NCI-H526 treated with DMSO at 0.1 percent for 48 hours (cell line): ENCODE measurements at regions not wholly inside any gene's neighbourhood (a gene's known extent, or its start where the extent isn't known, plus 50 kb on each side); places are given as distances from the start of the nearest gene placed in this dataset.
"Not testable (repeated sequence)": the region's sequence is repeated elsewhere in the genome, so short reads cannot be mapped to it uniquely, and the experiment has no call there.

Experiments
- DNase-seq: peaks from one replicate; lab custom pipeline; 2025; lab: John Stamatoyannopoulos, UW

DNA sequence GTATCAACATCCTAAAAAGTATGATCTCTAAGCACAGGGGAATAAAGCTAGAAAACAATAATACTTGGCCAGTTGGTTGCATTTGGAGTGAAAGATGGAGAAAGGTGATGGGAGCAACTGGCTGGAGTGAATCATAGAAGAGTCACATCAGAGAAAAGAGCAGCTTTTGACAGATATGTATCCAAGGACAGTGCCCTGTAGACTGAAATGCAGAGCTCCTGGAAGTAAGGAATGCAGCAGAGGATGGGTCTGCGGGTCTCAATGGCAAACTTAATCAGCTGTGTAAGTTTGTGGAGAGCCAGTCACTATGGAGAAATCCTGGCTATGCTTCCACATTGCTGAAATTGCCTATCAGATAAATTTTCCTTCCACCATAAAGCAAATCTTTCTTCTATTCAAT, 218.1 kb upstream of the PRNP start:
- no peak for DNase-seq

DNA sequence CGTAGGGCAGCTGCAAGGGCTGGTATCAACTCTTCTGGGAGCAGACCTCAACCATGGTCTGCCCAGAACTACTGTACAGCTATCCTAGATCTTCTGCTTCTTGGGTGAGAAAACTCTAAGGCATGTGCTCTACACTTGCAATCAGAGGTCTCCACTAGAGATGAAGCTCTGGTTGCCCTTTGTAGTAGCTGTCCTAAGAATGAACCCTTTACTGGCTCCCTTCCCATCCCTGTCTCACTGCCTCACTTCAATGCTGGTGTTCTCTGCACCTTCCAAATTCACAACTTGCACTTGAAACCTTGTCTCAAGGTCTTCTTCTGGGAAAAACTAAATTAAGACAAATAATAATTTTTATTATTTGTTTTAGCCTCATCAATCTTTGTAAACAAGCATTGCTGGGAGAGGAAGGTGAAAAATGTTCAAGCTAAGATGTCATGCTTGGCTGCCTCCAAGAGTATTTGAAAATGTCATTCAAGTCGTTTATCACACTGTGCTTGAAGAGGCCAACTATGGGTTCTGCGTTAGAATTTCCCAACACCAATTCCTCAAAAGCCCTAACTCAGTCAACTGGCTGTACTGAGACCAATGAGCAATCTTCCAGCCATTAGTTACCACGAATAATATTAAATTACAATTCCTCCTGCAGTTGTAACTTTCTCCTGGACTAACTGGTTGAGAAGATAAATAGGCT, 216.9 kb upstream of the ADRA1D start:
- no peak for DNase-seq

DNA sequence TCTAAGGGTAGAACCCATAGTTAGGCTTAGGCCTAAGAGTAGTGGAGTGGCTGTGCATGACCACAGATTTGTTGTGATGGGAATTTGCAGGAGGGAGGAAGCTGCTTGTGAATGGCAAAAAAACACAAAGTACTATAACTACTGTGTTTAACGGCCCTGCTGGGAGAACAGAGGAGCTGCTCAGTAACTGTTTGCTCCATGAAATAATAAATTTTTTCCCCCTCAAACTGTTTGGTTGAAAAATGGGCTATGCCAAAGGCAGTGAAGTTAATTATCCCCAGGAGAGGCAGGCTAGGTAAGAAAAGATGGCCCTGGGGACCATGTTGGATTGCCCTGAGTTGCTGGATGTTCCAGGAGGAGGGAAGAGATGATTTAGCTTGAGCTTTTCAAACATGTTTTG, 216.1 kb upstream of the ADRA1D start:
- no peak for DNase-seq

DNA sequence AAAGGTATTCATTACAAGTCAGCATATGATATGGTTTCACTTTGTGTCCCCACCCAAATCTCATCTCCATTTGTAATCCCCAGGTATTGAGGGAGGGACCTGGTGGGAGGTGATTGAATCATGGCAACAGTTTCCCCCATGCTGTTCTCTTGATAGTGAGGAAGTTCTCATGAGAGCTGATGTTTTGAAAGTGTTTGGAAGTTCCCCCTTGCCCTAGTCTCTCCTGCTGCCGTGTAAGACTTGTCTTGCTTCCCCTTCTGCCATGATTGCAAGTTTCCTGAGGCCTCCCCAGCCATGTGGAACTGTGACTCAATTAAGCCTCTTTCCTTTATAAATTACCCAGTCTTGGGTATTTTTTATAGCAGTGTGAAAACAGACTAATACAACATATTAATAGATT, 213.7 kb upstream of the ADRA1D start:
- not testable (repeated sequence) for DNase-seq

DNA sequence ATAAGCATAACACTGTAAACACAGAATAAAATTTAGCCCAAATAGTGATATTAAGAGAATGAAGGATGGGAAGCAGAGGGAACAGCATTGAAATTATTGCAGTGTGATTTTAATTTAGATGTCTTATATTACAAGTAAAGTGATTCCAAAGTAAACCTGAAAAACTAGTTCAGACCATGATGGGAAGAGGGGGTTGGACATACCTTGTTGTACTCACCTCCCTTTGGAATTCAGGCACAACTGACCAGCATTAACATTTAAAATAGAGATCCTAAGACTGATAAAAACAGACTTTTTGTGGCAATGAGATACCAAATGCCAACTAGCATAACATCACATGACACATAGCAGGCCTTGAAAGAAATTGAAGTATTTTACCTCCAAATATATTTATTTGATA, 210.0 kb upstream of the ADRA1D start:
- DNase-seq, result no peak

DNA sequence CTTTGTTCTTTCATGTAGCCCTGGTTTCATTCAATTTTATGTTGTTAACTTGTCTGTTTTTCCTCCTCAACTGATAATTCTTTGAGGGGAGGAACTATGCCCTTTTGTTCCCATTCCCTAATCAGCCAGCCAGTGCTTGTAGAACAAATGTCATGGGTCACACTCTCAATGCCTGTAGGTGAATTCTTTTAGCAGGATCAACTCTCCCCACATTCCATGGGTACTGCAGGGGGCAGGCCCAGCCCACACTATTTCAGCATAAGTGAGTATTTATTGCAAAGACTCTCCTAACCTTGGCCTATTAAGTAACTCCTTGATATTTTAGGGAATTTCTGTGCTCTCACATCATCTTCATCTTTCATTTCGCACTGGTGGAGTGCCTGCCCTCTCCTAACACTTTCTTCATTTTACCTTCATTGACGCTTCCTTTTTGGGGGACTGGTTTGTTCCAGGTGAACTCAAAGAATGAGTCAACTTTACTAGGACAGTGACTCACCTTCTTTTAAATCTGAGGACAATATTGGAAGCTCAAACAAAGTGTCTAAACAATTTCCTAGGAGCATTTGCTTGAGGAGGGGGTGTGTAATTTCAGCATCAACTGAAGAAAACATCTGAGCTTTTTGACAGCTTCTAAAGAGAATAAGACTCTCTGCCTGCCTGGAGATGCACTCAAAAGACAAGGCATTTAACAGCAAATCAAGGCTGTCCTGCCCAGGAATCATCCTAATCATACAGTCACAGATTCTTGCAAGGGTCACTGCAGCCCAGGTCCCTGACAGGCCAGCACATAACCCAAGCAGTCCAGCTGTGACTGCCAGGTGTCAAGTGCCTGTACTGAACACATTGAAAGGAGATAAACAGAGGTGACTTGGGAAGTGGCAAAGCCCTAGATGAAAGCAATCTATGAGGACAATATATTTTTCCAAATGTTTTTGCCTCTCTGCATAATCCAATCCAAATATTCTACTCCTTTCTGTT, 208.8 kb upstream of the ADRA1D start:
- DNase-seq, result no peak

DNA sequence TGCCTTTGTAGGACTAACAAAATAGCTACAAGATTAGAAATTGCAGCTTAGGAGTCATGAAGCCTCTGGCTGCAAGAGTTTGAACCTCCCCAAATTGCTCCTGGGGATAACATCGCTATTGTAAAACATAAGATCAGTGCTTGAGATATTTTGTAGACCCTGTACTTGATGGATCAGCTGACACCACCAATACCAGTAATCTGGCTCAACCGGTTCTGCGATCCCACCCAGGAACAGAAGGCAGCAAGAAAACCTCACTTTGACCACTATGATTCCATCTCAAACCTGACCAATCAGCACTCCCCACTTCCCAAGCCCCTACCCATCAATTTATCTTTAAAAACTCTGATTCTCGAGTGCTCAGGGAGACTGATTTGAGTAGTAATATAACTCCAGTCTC, 206.9 kb upstream of the ADRA1D start:
- DNase-seq, result no peak

DNA sequence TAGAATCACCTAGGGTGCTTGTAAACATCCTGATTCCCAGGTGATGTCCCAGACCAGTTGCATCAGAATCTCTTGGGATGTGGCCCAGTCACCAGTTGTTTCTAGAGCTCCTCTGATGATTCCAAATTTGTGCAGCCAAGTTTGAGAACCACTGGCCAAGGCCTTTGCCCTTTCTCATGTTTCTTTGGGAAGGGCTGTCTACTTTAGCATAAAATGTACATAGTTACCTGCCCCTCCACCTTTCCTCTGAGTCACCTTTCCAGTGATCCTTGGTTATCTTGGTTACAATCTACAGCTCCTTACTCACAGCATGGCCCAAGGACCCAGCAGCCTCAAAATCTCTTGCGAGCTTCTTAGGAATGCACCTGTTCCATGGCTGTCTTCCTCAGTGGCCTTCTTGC, 206.2 kb upstream of the ADRA1D start:
- DNase-seq, result no peak

DNA sequence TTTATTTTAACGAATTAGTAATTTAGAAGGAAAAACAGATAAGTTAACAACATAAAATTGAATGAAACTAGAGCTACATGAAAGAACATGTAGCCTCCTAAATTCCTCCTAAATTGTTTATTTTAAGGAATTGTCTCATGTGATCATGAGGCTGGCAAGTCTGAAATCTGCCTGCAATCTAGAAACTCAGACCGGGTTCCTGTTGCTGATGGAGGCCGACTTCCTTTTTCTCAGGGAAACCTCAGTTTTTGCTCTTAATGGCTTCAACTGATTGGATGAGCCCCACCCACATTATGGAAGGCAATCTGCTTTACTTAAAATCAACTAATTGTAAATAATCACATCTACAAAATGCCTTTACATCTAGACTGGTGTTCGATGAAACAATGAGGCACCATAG, 205.0 kb upstream of the ADRA1D start:
- no peak for DNase-seq

DNA sequence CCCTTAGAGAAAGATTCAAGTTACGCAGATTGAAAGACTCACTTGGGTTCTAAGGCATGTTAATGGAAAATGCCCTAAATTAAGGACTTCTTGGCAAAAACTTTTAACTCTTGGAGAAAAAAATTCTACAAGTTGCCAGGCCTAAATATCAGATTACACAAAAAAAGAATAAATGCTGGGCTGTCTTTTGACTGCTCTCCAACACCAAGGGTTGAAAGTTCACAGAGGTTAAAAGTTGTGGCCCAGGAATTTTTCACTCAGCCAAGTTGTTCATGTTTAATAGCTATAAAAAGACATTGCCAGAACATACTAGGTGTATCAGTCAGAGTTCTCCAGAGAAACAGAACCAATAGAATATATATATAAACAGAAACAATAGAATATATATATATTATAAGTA, 204.3 kb upstream of the ADRA1D start:
- DNase-seq, result no peak

DNA sequence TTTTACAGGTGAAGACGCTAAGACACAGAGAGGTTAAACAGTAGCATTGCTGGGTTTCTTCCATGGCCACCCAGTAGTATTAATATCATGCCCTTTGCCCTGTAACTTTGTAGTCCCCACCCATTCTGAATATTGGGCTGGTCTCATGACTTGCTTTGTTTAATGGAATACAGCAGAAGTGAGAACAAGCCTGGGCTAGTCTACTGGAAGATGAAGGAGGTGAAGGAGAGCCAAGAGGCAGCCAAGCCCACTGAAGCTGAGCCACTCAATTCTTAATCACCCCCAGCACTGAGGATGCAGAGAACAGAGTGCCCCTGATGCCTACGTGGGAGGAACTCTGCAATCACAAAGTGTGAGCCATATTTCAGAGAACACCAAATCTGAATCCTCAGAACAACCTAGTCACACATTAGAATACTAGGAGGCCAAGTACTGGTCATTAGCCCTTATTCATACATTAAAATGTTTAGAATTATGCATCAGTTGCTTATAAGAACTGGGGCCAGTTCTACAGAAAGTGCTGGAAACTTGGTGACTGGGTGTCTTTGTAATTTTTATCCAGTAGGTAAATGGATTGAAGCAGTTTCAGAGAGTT, 202.5 kb upstream of the ADRA1D start:
- no peak for DNase-seq

DNA sequence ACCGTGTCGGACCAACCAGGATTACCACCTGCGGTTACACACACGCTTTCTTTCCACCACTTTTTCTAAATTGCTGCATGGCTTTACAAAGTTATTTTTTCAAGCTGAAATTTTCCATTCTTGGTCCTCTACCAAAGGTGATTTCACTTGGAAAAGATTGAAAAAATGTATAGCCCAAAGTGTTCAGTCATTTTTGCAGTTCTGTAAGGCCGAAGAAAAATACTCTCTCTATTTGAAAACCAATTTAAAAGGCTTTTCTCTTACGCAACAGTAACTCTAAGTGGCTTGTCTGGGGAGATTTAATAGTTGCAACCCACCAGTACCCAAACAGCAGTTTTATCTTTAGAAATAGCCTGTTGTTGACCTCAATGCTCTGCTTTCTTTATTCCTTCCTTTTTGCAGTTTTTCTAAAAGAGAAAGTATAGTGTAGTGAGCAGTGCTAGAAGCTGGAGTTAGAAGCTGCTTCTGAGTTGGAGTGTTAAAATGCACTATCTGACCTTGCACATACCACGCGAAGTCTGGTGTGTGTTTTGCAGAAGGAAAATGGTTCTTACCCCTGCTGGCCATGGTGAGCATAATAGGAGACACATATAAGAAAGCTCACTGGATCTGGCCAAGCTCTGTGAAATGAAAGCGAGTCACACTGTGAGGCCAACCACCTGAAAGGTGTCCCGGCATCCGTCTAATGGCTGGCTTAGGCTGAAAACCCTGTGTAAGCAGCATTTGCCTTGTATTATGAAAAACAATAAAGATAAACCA, 201.0 kb upstream of the ADRA1D start:
- no peak for DNase-seq

DNA sequence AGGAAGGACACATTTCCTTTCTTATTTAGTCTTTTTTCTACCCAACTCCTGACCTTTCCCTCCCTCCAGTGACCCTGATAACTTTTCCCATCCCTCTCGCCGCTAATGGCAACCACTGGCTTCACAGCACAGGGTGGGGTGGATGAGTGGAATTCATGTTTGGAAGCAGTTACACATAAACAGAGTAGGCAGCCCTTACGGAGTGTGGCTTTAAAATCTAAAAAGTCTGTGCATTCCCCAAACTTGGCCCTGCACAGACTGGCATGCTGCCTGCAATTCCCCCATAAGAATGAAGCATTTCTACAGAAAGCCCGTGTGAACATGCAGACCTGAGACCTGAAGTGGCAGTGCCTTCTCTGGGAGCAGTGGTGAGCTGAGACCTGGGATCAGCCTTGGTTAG, 196.7 kb upstream of the ADRA1D start:
- DNase-seq, result no peak

DNA sequence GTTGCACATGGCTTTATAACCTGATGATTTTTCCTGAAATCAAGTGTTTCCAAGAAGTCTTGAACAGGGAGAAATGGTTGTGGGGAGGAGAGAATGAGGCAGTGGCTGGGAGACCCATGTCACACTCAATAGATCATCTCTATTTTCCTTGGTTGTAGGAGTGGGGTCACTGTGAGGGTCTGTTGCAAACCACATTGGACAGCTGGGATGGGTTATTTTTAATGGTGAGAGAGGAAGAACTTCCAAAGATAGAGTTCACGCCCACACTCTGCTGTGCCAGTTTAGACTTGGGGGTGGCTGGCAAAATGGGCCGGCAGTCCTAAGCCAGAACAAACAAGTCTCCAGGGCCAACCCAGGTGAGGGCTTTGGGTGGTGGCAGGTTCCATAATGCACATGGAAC, 196.2 kb upstream of the ADRA1D start:
- DNase-seq, result no peak

DNA sequence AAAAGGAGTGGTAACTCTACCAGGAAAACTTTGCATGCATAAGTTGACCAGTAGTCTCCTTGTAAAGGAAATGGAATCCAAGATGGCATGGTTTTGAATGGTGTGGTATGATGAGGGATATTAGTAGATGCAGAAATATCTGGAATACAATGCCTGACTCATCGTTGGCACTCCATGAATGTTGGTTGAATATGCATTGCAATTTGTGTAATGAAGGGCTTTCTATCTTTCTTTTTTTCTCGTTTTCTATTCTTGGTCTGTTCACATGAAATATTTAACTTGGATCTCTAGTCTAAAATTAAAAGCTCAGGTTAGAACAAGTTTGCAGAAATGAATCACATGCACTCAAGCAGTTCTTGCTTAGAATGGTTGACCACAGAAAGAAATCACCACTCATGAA, 195.3 kb upstream of the ADRA1D start:
- no peak for DNase-seq

DNA sequence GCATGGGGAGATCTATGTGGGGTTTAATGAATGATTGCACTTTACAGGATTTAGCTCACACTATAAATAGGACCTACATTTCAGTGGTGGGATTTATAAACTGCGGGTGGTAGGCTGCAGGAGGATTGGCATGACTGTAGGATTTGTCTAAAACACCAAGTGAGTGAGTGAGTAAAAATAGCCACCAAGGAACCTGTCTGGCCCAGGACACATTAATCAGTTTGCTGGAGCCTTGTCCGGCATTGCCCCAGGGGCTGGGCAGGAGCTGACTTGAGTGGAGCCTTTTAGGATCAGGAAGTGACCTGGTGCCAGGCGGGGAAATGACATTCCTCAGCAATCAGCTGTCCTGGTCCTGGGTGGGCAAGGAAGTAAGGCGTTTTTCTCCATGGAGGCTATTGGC, 193.9 kb upstream of the ADRA1D start:
- DNase-seq, result no peak

DNA sequence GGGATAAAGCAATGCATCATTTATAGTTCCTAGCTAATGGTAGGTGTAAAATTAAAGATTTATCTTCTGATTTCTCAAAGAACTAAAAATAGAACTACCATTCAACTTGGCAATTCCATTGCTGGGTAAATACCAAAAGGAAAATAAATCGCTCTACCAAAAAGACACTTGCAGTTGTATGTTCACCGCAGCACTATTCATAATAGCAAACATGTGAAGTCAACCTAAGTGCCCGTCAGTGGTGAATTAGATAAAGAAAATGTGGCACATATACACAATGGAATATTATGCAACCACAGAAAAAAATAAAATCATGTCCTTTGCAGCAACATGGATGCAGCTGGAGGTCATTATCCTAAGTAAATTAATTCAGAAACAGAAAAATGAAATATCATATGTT, 192.8 kb upstream of the ADRA1D start:
- no peak for DNase-seq

DNA sequence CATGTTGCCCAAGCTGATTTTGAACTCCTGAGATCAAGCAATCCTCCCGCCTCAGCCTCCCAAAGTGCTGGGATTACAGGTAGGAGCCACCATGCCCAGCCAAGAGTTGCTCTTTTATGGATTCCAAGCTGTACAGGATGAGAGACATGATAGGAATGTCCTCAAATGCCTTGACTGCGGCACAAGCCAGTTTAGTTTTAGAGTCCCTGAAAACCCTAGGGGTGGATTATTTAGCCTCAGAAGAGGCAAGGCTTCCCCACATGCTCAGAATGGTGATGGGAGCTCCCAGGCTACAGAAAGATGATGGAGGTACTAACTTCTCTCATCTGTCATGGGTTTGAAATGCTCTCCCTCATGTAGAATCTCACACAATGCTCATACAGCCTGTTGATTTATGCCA, 192.1 kb upstream of the ADRA1D start:
- DNase-seq, result no peak

DNA sequence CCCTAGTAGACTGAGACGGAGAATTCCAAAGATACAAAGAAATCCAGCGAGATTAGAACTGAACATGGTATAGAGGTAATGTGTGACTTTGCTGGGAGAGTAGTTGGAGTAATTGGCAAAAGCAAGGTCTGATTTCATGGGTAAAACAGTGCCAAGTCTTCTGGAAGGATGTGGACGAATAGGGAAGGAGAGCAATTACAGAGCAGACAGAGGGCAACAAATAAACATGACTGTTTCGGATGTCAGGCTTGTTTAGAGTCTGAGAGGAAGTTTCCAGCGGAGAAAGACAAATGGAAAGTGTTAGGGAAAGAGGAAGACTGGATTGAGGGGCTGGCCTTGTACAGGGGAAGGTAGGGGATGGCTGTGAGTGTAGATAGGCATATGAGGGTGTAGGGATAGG, 190.4 kb upstream of the ADRA1D start:
- DNase-seq, result no peak

DNA sequence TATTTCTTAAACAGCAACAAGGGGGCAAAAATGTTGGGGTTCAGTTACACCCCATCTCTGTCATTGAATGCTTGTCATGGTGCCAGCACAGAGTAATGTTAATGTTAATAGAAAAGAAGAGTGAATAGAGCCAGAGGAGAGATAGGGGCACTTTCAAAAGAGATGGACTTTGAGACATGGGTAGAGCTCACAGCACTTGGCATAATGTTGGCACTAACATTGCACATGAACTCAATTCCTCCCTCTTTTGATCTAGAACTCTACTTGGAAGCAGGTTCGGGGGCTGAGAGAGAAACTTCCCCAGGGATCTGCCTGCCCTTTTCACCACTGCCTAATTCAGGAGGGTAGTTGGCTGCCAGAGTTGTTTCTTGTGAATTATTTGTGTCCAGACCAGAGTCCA, 188.0 kb upstream of the ADRA1D start:
- no peak for DNase-seq

DNA sequence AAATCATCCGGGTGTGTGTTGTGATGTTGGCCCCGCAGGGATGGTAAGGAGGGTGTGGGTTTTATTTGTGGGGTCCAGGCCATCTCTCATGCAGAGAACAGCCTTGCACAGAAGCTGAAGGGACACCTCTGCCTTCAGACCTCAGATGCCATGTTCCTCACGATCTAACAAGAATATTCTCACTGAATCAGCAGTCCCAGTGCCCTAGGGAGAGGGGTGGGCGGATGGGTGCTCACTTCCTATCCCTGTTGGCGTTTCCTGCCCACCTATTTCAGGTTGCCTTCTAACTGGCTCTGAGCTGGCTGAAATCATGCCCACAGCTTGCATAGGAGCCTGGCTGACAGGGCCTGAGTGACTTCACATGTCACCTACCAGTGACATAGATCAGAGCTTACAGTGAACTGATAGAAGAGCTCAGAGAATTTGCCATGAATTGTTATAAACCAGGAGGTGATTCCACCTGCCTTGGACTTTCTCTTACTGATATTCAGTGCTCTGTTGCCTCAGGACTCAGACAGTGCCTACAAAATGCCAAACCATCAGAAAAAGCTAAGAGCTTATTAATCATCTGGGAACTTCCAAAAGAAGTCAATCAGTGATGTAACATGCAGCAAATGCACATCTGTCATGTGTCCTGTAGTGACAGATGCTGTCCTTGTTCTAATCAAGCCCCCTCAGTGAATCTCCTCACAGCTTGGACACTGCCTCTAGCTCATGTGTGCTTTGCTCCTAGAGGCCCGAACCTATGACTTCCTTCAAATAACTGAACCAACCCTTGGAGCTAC, 186.8 kb upstream of the ADRA1D start:
- no peak for DNase-seq

DNA sequence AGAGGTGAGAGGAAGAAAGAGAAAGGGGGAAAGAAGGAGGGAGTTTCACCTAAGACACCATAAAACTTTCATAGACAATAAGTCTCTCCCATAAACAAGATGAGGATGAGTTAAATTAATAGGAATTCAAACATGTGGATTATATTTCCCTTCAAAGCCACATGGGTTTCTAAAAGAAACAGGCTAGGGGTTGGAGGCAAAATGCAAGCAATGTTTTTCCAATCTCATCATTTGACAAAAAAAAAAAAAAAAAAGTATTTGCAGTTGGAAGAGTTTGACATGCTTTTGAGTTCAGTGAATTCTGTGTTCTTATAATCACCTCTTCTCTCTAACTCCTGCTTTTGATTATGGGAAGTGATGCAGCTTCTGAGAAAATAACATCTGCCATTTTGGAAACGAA, 186.1 kb upstream of the ADRA1D start:
- DNase-seq, result no peak
